ENCODE measurements at regions not wholly inside any gene's neighbourhood (a gene's known extent, or its start where the extent isn't known, plus 50 kb on each side); places are given as distances from the start of the nearest gene placed in this dataset.

GRCh38 chr5:105903069-105903468 is 1767.7 kb downstream of the EFNA5 start:
- no peak for TF ChIP-seq CTCF (IDR thresholded peaks at IDR 0.05)
- TF ChIP-seq JUND (IDR thresholded peaks at IDR 0.05) = peak; percentile 64
- TF ChIP-seq ZBTB33 (IDR thresholded peaks at IDR 0.05; ENCODE audit: borderline replicate concordance, low read depth) = no peak
- TF ChIP-seq EP300 (IDR thresholded peaks at IDR 0.05; ENCODE audit: borderline replicate concordance in 1 of 2, low read depth in 1 of 2, low read length in 1 of 2) = peak; percentile 86 to 99
- TF ChIP-seq EZH2phosphoT487 (IDR thresholded peaks at IDR 0.05; ENCODE audit: borderline replicate concordance, low read depth) = no peak
- TF ChIP-seq MAX (IDR thresholded peaks at IDR 0.05; ENCODE audit: low read depth) = no peak
- no peak for TF ChIP-seq REST (IDR thresholded peaks at IDR 0.05; ENCODE audit: low read depth, low read length)
- peak; percentile 81 for TF ChIP-seq TEAD4 (IDR thresholded peaks at IDR 0.05; ENCODE audit: borderline replicate concordance, insufficient read depth)
